ENCODE measurements at regions not wholly inside any gene's neighbourhood (a gene's known extent, or its start where the extent isn't known, plus 50 kb on each side); places are given as distances from the start of the nearest gene placed in this dataset.

- no peak overlapping the region for H3K9ac ChIP-seq (ENCODE audit: low read length)
- H3K4me1 ChIP-seq (ENCODE audit: control insufficient read depth, insufficient read depth, low read length): no peaks in the 10 kb centered on the region
- H3K27ac ChIP-seq (ENCODE audit: low read depth, low read length): no peak overlapping the region
- H3K27me3 ChIP-seq (ENCODE audit: control insufficient read depth, insufficient read depth, low read length): no peaks in the 10 kb centered on the region
- H3K4me3 ChIP-seq (ENCODE audit: low read length): no peak overlapping the region
- H3K36me3 ChIP-seq (ENCODE audit: control insufficient read depth, insufficient read depth, low read length): no peaks in the 10 kb centered on the region
These were observed 68.9 kb downstream of the NCR2 start for GRCh38 chr6:41404182-41404845.

GRCh38 chr6:41405941-41406727 is 70.7 kb downstream of the NCR2 start:
- no peak overlapping the region for H3K4me3 ChIP-seq (ENCODE audit: low read length)
- H3K36me3 ChIP-seq (ENCODE audit: control insufficient read depth, insufficient read depth, low read length): no peaks in the 10 kb centered on the region
- H3K27me3 ChIP-seq (ENCODE audit: control insufficient read depth, insufficient read depth, low read length): peaks cover 2% of the 10 kb centered on the region
- no peak overlapping the region for H3K9ac ChIP-seq (ENCODE audit: low read length)
- H3K27ac ChIP-seq (ENCODE audit: low read depth, low read length): no peak overlapping the region
- H3K4me1 ChIP-seq (ENCODE audit: control insufficient read depth, insufficient read depth, low read length): no peaks in the 10 kb centered on the region

GRCh38 chr6:41406728-41407489 is 71.5 kb downstream of the NCR2 start:
- Histone ChIP-seq H3K4me1 (ENCODE audit: control insufficient read depth, insufficient read depth, low read length) (no peaks in the 10 kb centered on the region), H3K27ac (ENCODE audit: low read depth, low read length) (no peak overlapping the region), H3K27me3 (ENCODE audit: control insufficient read depth, insufficient read depth, low read length) (peaks cover 2% of the 10 kb centered on the region), H3K36me3 (ENCODE audit: control insufficient read depth, insufficient read depth, low read length) (no peaks in the 10 kb centered on the region), H3K4me3 (ENCODE audit: low read length) (no peak overlapping the region), H3K9ac (ENCODE audit: low read length) (no peak overlapping the region)

- H3K36me3 ChIP-seq (ENCODE audit: control insufficient read depth, insufficient read depth, low read length): no peaks in the 10 kb centered on the region
- H3K4me1 ChIP-seq (ENCODE audit: control insufficient read depth, insufficient read depth, low read length): no peaks in the 10 kb centered on the region
- H3K27me3 ChIP-seq (ENCODE audit: control insufficient read depth, insufficient read depth, low read length): peaks cover 2% of the 10 kb centered on the region
- H3K4me3 ChIP-seq (ENCODE audit: low read length): no peak overlapping the region
- no peak overlapping the region for H3K9ac ChIP-seq (ENCODE audit: low read length)
- H3K27ac ChIP-seq (ENCODE audit: low read depth, low read length): no peak overlapping the region
These were observed 73.2 kb downstream of the NCR2 start for GRCh38 chr6:41408576-41408975.

DNA sequence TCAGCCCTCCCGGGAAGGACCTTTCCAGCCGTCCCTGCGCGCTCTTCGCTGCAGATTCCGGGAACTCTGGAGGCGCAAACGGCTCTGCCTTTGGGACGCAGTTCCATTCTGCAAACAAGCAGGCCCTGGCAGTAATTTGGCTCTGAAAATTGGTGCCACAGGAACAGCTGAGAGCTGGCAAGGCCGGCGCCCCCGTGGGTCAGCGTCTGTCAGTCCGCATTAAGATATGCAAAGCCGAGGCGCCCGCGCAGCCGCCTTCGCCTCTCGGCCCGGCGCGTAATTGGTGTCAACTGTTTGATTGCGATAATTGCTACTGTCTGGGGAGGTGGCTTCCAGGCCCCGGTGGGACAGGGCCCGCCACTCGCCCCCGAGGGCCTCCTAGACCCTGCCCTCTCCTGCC is 73.6 kb downstream of the NCR2 start:
- H3K27me3 ChIP-seq (ENCODE audit: control insufficient read depth, insufficient read depth, low read length): peaks cover 2% of the 10 kb centered on the region
- no peaks in the 10 kb centered on the region for H3K36me3 ChIP-seq (ENCODE audit: control insufficient read depth, insufficient read depth, low read length)
- H3K9ac ChIP-seq (ENCODE audit: low read length): no peak overlapping the region
- H3K4me3 ChIP-seq (ENCODE audit: low read length): no peak overlapping the region
- no peak overlapping the region for H3K27ac ChIP-seq (ENCODE audit: low read depth, low read length)
- H3K4me1 ChIP-seq (ENCODE audit: control insufficient read depth, insufficient read depth, low read length): no peaks in the 10 kb centered on the region

GRCh38 chr6:41409489-41409888 is 74.1 kb downstream of the NCR2 start:
- H3K4me1 ChIP-seq (ENCODE audit: control insufficient read depth, insufficient read depth, low read length): no peaks in the 10 kb centered on the region
- H3K27me3 ChIP-seq (ENCODE audit: control insufficient read depth, insufficient read depth, low read length): peaks cover 2% of the 10 kb centered on the region
- H3K36me3 ChIP-seq (ENCODE audit: control insufficient read depth, insufficient read depth, low read length): no peaks in the 10 kb centered on the region
- no peak overlapping the region for H3K9ac ChIP-seq (ENCODE audit: low read length)
- no peak overlapping the region for H3K27ac ChIP-seq (ENCODE audit: low read depth, low read length)
- H3K4me3 ChIP-seq (ENCODE audit: low read length): no peak overlapping the region

DNA sequence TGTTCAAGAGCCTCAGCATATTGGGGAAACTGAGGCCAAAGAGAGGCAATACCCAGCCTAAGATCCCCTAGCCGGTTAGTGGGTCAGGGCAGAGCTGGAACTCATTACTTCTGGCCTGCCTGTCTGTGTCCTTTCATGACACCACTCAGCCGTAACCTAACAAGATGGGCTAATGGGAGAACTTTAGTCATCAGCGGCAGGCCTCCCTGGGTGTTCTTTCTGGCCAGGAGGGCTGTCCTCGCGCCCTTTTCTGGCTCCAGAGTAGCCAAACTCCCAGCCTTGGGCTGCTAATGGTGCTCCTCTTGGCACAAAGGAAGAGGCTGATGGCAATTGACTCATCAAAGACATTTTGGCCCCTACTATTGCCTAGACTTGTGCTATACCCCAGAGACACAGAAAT is 76.6 kb downstream of the NCR2 start:
- H3K4me1 ChIP-seq (ENCODE audit: control insufficient read depth, insufficient read depth, low read length): no peaks in the 10 kb centered on the region
- no peak overlapping the region for H3K4me3 ChIP-seq (ENCODE audit: low read length)
- H3K27me3 ChIP-seq (ENCODE audit: control insufficient read depth, insufficient read depth, low read length): peaks cover 2% of the 10 kb centered on the region

DNA sequence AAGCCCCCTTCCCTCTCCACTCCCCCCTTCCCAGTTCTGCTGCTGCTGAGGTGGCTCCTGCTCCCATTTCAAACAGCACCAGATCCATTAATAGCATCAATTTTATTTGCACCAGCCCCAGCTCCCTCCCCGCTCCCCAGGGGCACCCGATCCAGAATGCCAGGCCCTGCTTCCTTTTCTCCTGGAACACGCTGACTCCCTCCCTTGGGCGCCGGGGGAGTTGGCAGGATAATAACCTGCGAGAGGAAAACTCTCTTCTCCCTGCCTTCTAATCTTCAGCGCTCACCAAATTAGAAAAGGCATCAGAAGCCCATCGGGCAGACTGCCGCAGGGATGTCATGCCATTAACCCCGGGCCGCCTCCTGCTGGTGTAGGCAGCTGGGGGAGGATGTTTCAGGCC is 77.8 kb downstream of the NCR2 start:
- Histone ChIP-seq H3K9ac (ENCODE audit: low read length) (no peak overlapping the region), H3K27ac (ENCODE audit: low read depth, low read length) (no peak overlapping the region), H3K36me3 (ENCODE audit: control insufficient read depth, insufficient read depth, low read length) (no peaks in the 10 kb centered on the region), H3K4me3 (ENCODE audit: low read length) (no peak overlapping the region), H3K4me1 (ENCODE audit: control insufficient read depth, insufficient read depth, low read length) (no peaks in the 10 kb centered on the region), H3K27me3 (ENCODE audit: control insufficient read depth, insufficient read depth, low read length) (peaks cover 2% of the 10 kb centered on the region)

More for the DNA sequence above, 76.6 kb downstream of the NCR2 start:
- Histone ChIP-seq H3K9ac (ENCODE audit: low read length) (no peak overlapping the region), H3K27ac (ENCODE audit: low read depth, low read length) (no peak overlapping the region), H3K36me3 (ENCODE audit: control insufficient read depth, insufficient read depth, low read length) (no peaks in the 10 kb centered on the region)

- Histone ChIP-seq H3K4me3 (ENCODE audit: low read length) (no peak overlapping the region), H3K9ac (ENCODE audit: low read length) (no peak overlapping the region), H3K27me3 (ENCODE audit: control insufficient read depth, insufficient read depth, low read length) (no peaks in the 10 kb centered on the region), H3K36me3 (ENCODE audit: control insufficient read depth, insufficient read depth, low read length) (no peaks in the 10 kb centered on the region), H3K4me1 (ENCODE audit: control insufficient read depth, insufficient read depth, low read length) (no peaks in the 10 kb centered on the region), H3K27ac (ENCODE audit: low read depth, low read length) (no peak overlapping the region)
These were observed 81.1 kb downstream of the NCR2 start for GRCh38 chr6:41416501-41416837.

- Histone ChIP-seq H3K27me3 (ENCODE audit: control insufficient read depth, insufficient read depth, low read length) (no peaks in the 10 kb centered on the region), H3K4me3 (ENCODE audit: low read length) (no peak overlapping the region), H3K4me1 (ENCODE audit: control insufficient read depth, insufficient read depth, low read length) (no peaks in the 10 kb centered on the region), H3K27ac (ENCODE audit: low read depth, low read length) (no peak overlapping the region), H3K9ac (ENCODE audit: low read length) (no peak overlapping the region), H3K36me3 (ENCODE audit: control insufficient read depth, insufficient read depth, low read length) (no peaks in the 10 kb centered on the region)
These were observed 83.3 kb downstream of the NCR2 start for GRCh38 chr6:41418741-41419140.

GRCh38 chr6:41419385-41419784 is 84.0 kb downstream of the NCR2 start:
- H3K36me3 ChIP-seq (ENCODE audit: control insufficient read depth, insufficient read depth, low read length): no peaks in the 10 kb centered on the region
- H3K4me3 ChIP-seq (ENCODE audit: low read length): no peak overlapping the region
- no peak overlapping the region for H3K27ac ChIP-seq (ENCODE audit: low read depth, low read length)
- H3K27me3 ChIP-seq (ENCODE audit: control insufficient read depth, insufficient read depth, low read length): no peaks in the 10 kb centered on the region
- H3K9ac ChIP-seq (ENCODE audit: low read length): no peak overlapping the region
- no peaks in the 10 kb centered on the region for H3K4me1 ChIP-seq (ENCODE audit: control insufficient read depth, insufficient read depth, low read length)

GRCh38 chr6:41420186-41420585 is 84.8 kb downstream of the NCR2 start:
- H3K4me3 ChIP-seq (ENCODE audit: low read length): no peak overlapping the region
- H3K36me3 ChIP-seq (ENCODE audit: control insufficient read depth, insufficient read depth, low read length): no peaks in the 10 kb centered on the region
- no peaks in the 10 kb centered on the region for H3K4me1 ChIP-seq (ENCODE audit: control insufficient read depth, insufficient read depth, low read length)
- no peaks in the 10 kb centered on the region for H3K27me3 ChIP-seq (ENCODE audit: control insufficient read depth, insufficient read depth, low read length)
- H3K9ac ChIP-seq (ENCODE audit: low read length): no peak overlapping the region
- H3K27ac ChIP-seq (ENCODE audit: low read depth, low read length): no peak overlapping the region

Data from rectal smooth muscle tissue (tissue), 1 donor.